Hepatocyte (in vitro differentiated cells): ENCODE measurements at regions not wholly inside any gene's neighbourhood (a gene's known extent, or its start where the extent isn't known, plus 50 kb on each side); places are given as distances from the start of the nearest gene placed in this dataset.
"Not testable (repeated sequence)": the region's sequence is repeated elsewhere in the genome, so short reads cannot be mapped to it uniquely, and the experiment has no call there.

Experiments used
- DNase-seq: peaks from one replicate; pipeline ENCODE4 v3.0.0-alpha.2; 2016; ENCODE audit warnings: low spot score
- H2AFZ ChIP-seq: fragments of 200-600 bp; sonication (generic); 2 replicates; pipeline ENCODE4 v1.6.0; 2016; ENCODE audit warnings: antibody characterized with exemption, mild to moderate bottlenecking
- H3K27ac ChIP-seq: fragments of 200-600 bp; sonication (generic); 2 replicates; pipeline ENCODE4 v1.5.1; 2016; ENCODE audit warnings: mild to moderate bottlenecking
- H3K27me3 ChIP-seq: fragments of 200-600 bp; sonication (generic); 2 replicates; pipeline ENCODE4 v1.6.1; 2016
- H3K36me3 ChIP-seq: fragments of 200-600 bp; sonication (generic); replicated peaks from 2 replicates; pipeline ENCODE4 v1.5.1; 2016; ENCODE audit warnings: low read depth; ENCODE audit not compliant: insufficient read depth
- H3K4me1 ChIP-seq: fragments of 200-600 bp; sonication (generic); 2 replicates; pipeline ENCODE4 v1.5.1; 2016; ENCODE audit warnings: mild to moderate bottlenecking, moderate library complexity; ENCODE audit not compliant: insufficient read depth
- H3K4me2 ChIP-seq: fragments of 200-600 bp; sonication (generic); 2 replicates; pipeline ENCODE4 v1.6.0; 2016
- H3K4me3 ChIP-seq: fragments of 200-600 bp; sonication (generic); 2 replicates; pipeline ENCODE4 v1.5.1; 2016; ENCODE audit warnings: mild to moderate bottlenecking
- H3K79me2 ChIP-seq: fragments of 200-600 bp; sonication (generic); 2 replicates; pipeline ENCODE4 v1.6.0; 2017; ENCODE audit warnings: mild to moderate bottlenecking
- H3K9me2 ChIP-seq: fragments of 200-600 bp; sonication (generic); replicated peaks from 2 replicates; pipeline ENCODE4 v1.6.0; 2017; ENCODE audit warnings: mild to moderate bottlenecking; ENCODE audit not compliant: insufficient read depth
- H3K9me3 ChIP-seq: fragments of 200-600 bp; sonication (generic); 2 replicates; pipeline ENCODE4 v1.5.1; 2016; ENCODE audit warnings: low read depth, mild to moderate bottlenecking
- H4K20me1 ChIP-seq: fragments of 200-600 bp; sonication (generic); 2 replicates; pipeline ENCODE4 v1.6.0; 2016; ENCODE audit warnings: mild to moderate bottlenecking; ENCODE audit not compliant: insufficient read depth, poor library complexity, severe bottlenecking
- CTCF ChIP-seq: fragments of 200-600 bp; sonication (generic); IDR thresholded peaks from 2 replicates; pipeline ENCODE4 v1.5.1; 2016; ENCODE audit warnings: antibody characterized with exemption, mild to moderate bottlenecking; ENCODE audit not compliant: poor library complexity
- EZH2 ChIP-seq: fragments of 200-600 bp; sonication (generic); IDR thresholded peaks from 2 replicates; pipeline ENCODE4 v1.6.1; 2016; ENCODE audit warnings: antibody characterized with exemption, mild to moderate bottlenecking, borderline replicate concordance
- EZH2phosphoT487 ChIP-seq: fragments of 200-600 bp; sonication (generic); IDR thresholded peaks from one replicate; pipeline ENCODE4 v1.6.1; 2018; ENCODE audit warnings: antibody characterized with exemption, mild to moderate bottlenecking, low read depth, moderate library complexity; ENCODE audit not compliant: unreplicated experiment, severe bottlenecking
- WGBS: methylation state at CpG from one replicate; pipeline ENCODE4 v1.1.6; 2016; ENCODE audit warnings: low lambda C conversion rate; ENCODE audit errors: missing lambda C conversion rate; 5-methylcytosine and 5-hydroxymethylcytosine counted together

DNA sequence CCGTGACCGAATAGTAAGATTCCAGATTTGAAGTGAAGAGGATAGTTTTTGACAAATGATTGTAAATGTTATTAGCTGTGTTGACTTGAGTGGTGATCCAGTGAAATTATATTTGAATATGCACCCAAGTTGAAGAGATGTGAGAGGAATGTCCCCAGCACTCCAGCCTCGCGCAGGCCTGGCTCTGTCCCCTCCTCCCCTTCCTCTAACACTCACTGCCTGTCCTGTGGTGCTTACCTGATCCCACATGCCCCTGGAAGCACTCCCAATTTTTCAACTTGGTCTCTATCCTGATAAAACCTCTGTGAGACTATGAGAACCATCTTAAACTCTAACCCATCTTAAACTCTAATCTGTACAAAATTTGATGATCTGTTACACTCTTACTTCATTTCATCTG is 154.7 kb upstream of the LRP1B start:
- Histone ChIP-seq H3K4me1 (no peaks in the 10 kb centered on the region), H3K79me2 (no peaks in the 10 kb centered on the region), H3K9me2 (no peaks in the 10 kb centered on the region), H3K27me3 (no peaks in the 10 kb centered on the region), H3K4me3 (no peak overlapping the region), H3K9me3 (no peaks in the 10 kb centered on the region), H3K27ac (no peak overlapping the region), H4K20me1 (no peaks in the 10 kb centered on the region), H3K4me2 (no peak overlapping the region), H2AFZ (no peak overlapping the region), H3K36me3 (no peaks in the 10 kb centered on the region)
- no peak for DNase-seq
- TF ChIP-seq CTCF (no peak), EZH2phosphoT487 (no peak), EZH2 (no peak)
- 80% methylated on average over 4 of the region's 4 CpGs for WGBS

- H3K9me2 ChIP-seq, H3K36me3 ChIP-seq, H3K4me2 ChIP-seq, H3K9me3 ChIP-seq, H3K4me3 ChIP-seq, H2AFZ ChIP-seq, H3K27ac ChIP-seq, H3K27me3 ChIP-seq, H4K20me1 ChIP-seq, H3K79me2 ChIP-seq, DNase-seq, H3K4me1 ChIP-seq: not testable (repeated sequence)
- 82% methylated on average over 4 of the region's 4 CpGs for WGBS
These were observed 153.5 kb upstream of the LRP1B start for GRCh38 chr2:142284336-142284735.

- no peak overlapping the region for H3K27ac ChIP-seq
- H3K27me3 ChIP-seq, result no peaks in the 10 kb centered on the region
- H2AFZ ChIP-seq, result no peak overlapping the region
- no peaks in the 10 kb centered on the region for H4K20me1 ChIP-seq
- H3K79me2 ChIP-seq, result no peaks in the 10 kb centered on the region
- no peaks in the 10 kb centered on the region for H3K9me2 ChIP-seq
- H3K9me3 ChIP-seq, result no peaks in the 10 kb centered on the region
- no peaks in the 10 kb centered on the region for H3K36me3 ChIP-seq
- H3K4me2 ChIP-seq, result no peak overlapping the region
- DNase-seq, result no peak
- no peak overlapping the region for H3K4me3 ChIP-seq
- WGBS, result 82% methylated on average over 5 of the region's 5 CpGs
- TF ChIP-seq EZH2, result no peak
- no peak for TF ChIP-seq EZH2phosphoT487
- no peak for TF ChIP-seq CTCF
- H3K4me1 ChIP-seq, result no peaks in the 10 kb centered on the region
These were observed 150.0 kb upstream of the LRP1B start for GRCh38 chr2:142280831-142281230.

DNA sequence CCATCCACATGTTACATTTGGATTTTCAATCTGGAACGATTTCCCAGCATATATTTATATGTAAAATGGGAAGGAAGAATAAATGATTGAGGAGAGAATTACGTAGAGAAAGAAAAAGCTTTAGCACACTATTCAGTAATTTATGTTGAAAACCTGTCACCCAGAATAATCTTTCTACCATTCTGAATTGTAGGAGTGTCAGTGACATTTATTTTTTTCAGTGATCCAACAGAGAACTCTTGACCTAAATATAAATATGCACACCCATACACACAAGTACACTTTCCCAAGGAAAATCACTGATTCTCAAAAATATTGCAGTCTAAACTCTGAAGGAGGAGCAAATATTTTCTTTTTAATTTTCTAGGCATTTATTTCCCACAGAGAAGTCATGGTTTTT is 140.2 kb upstream of the LRP1B start:
- H2AFZ ChIP-seq, result no peak overlapping the region
- no peaks in the 10 kb centered on the region for H3K9me3 ChIP-seq
- H3K36me3 ChIP-seq, result no peaks in the 10 kb centered on the region
- H4K20me1 ChIP-seq, result no peaks in the 10 kb centered on the region
- H3K79me2 ChIP-seq, result no peaks in the 10 kb centered on the region
- no peak overlapping the region for H3K27ac ChIP-seq
- WGBS, result 79% methylated on average over 2 of the region's 2 CpGs
- no peaks in the 10 kb centered on the region for H3K27me3 ChIP-seq
- no peak for DNase-seq
- no peaks in the 10 kb centered on the region for H3K9me2 ChIP-seq
- no peak overlapping the region for H3K4me3 ChIP-seq
- H3K4me1 ChIP-seq, result no peaks in the 10 kb centered on the region
- TF ChIP-seq EZH2phosphoT487 (no peak), EZH2 (no peak), CTCF (no peak)
- no peak overlapping the region for H3K4me2 ChIP-seq
